ENCODE measurements at regions not wholly inside any gene's neighbourhood (a gene's known extent, or its start where the extent isn't known, plus 50 kb on each side); places are given as distances from the start of the nearest gene placed in this dataset.

DNA sequence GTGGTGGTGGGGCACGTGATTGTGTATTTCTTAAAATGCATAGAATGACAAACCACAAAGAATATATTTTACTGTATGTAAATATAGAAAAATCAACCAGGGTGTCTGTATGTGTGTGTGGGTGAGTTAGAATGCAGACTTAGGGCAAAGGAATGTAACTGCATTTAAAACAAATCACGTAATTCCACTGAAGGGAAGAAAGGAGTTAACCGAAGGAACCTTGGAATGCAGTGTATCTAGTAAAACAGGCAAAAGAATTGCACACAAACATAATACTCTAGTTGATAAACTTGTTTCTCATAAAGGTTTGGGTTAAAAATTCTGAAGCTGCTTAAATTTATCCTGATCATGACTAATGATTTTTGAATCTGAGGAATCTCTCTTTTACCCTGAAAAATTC lies 134.9 kb downstream of the ADRA2A start (continued):
- TF ChIP-seq ZBTB6 (tag by site-specific recombination; IDR thresholded peaks at IDR 0.05) (no peak), ZFP69B (tag by site-specific recombination; IDR thresholded peaks at IDR 0.05) (no peak), ZNF677 (tag by site-specific recombination; IDR thresholded peaks at IDR 0.05) (no peak), KLF16 (tag by site-specific recombination; IDR thresholded peaks at IDR 0.05) (no peak), RBAK (tag by site-specific recombination; IDR thresholded peaks at IDR 0.05) (no peak), ZNF843 (tag by site-specific recombination; IDR thresholded peaks at IDR 0.05) (no peak)

DNA sequence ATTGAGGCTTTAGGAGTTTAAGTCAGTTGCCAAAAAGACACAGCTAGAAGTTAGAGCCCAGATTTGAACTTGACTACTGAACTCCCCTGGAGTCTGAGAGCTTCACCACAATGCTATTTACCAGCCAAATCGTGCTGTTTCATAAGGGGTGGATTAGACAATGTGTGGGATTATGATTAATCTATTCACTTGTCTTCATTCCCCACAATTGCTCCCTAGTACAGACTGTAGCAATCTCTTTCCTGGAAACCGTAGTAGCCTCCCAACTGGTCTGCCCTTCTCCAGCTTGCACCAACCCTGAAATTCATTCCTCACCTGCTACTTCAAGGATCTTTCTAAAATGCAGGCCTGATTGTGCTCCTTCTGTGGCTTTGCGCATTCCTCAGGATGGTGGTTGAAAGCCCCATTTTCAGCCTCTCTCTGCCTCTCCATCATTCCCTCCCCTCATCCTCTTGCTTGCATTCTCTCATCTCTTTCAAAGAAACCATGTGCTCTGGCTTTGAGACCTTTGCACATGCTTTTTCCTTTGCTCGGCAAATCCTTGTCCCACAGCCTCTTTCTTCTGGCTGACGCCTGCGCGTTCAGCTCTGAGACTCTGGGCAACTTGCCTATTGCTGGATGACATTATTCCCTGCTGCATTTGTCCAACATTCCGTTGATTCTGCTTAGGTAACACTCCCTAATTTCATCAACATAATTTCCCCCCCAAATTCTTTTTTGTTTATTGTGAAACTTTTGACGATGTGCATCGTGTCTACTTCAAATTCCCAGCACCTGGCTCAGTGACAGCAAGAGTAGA lies 145.1 kb downstream of the ADRA2A start:
- no peak overlapping the region for H3K4me3 ChIP-seq (ENCODE audit: low read depth, low read length)
- TF ChIP-seq, protein P1, sequence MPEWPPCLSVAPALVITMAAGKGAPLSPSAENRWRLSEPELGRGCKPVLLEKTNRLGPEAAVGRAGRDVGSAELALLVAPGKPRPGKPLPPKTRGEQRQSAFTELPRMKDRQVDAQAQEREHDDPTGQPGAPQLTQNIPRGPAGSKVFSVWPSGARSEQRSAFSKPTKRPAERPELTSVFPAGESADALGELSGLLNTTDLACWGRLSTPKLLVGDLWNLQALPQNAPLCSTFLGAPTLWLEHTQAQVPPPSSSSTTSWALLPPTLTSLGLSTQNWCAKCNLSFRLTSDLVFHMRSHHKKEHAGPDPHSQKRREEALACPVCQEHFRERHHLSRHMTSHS (tag by site-specific recombination; IDR thresholded peaks at IDR 0.05) = no peak
- TF ChIP-seq ZNF792 (tag by site-specific recombination; IDR thresholded peaks at IDR 0.05) = no peak
- no peak for TF ChIP-seq ZNF654 (tag by site-specific recombination; IDR thresholded peaks at IDR 0.05; ENCODE audit: low read depth)
- TF ChIP-seq, protein P2, sequence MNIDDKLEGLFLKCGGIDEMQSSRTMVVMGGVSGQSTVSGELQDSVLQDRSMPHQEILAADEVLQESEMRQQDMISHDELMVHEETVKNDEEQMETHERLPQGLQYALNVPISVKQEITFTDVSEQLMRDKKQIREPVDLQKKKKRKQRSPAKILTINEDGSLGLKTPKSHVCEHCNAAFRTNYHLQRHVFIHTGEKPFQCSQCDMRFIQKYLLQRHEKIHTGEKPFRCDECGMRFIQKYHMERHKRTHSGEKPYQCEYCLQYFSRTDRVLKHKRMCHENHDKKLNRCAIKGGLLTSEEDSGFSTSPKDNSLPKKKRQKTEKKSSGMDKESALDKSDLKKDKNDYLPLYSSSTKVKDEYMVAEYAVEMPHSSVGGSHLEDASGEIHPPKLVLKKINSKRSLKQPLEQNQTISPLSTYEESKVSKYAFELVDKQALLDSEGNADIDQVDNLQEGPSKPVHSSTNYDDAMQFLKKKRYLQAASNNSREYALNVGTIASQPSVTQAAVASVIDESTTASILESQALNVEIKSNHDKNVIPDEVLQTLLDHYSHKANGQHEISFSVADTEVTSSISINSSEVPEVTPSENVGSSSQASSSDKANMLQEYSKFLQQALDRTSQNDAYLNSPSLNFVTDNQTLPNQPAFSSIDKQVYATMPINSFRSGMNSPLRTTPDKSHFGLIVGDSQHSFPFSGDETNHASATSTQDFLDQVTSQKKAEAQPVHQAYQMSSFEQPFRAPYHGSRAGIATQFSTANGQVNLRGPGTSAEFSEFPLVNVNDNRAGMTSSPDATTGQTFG (tag by site-specific recombination; IDR thresholded peaks at IDR 0.05; ENCODE audit: borderline replicate concordance) = no peak
- ChIA-PET CTCF (no interaction called here), POLR2A (no interaction called here)
- no peaks in the 10 kb centered on the region for H3K9me3 ChIP-seq (ENCODE audit: control insufficient read depth, insufficient read depth, low read depth, low read length)
- H3K36me3 ChIP-seq (ENCODE audit: control insufficient read depth in 2 of 2, insufficient read depth in 1 of 2, low read length in 2 of 2) = no peaks in the 10 kb centered on the region
- H3K4me1 ChIP-seq (ENCODE audit: control insufficient read depth, insufficient read depth, low read length) = no peaks in the 10 kb centered on the region
- H3K27ac ChIP-seq (ENCODE audit: extremely low read depth, low read depth, low read length) = no peak overlapping the region

GRCh38 chr10:111222961-111223360 lies 146.1 kb downstream of the ADRA2A start:
- Histone ChIP-seq H3K36me3 (ENCODE audit: control insufficient read depth in 2 of 2, insufficient read depth in 1 of 2, low read length in 2 of 2) (no peaks in the 10 kb centered on the region), H3K27ac (ENCODE audit: extremely low read depth, low read depth, low read length) (no peak overlapping the region), H3K4me3 (ENCODE audit: low read depth, low read length) (no peak overlapping the region), H3K4me1 (ENCODE audit: control insufficient read depth, insufficient read depth, low read length) (no peaks in the 10 kb centered on the region), H3K9me3 (ENCODE audit: control insufficient read depth, insufficient read depth, low read depth, low read length) (no peaks in the 10 kb centered on the region)
- POLR2A ChIA-PET = no interaction called here
- CTCF ChIA-PET = no interaction called here
- TF ChIP-seq, protein P3, sequence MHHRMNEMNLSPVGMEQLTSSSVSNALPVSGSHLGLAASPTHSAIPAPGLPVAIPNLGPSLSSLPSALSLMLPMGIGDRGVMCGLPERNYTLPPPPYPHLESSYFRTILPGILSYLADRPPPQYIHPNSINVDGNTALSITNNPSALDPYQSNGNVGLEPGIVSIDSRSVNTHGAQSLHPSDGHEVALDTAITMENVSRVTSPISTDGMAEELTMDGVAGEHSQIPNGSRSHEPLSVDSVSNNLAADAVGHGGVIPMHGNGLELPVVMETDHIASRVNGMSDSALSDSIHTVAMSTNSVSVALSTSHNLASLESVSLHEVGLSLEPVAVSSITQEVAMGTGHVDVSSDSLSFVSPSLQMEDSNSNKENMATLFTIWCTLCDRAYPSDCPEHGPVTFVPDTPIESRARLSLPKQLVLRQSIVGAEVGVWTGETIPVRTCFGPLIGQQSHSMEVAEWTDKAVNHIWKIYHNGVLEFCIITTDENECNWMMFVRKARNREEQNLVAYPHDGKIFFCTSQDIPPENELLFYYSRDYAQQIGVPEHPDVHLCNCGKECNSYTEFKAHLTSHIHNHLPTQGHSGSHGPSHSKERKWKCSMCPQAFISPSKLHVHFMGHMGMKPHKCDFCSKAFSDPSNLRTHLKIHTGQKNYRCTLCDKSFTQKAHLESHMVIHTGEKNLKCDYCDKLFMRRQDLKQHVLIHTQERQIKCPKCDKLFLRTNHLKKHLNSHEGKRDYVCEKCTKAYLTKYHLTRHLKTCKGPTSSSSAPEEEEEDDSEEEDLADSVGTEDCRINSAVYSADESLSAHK (tag by site-specific recombination; IDR thresholded peaks at IDR 0.05) = no peak
- TF ChIP-seq ZNF518A (tag by site-specific recombination; conservative IDR thresholded peaks at IDR 0.05; ENCODE audit: low read depth) (no peak), ZNF561 (tag by site-specific recombination; IDR thresholded peaks at IDR 0.05; ENCODE audit: borderline replicate concordance) (no peak), ZNF223 (tag by site-specific recombination; IDR thresholded peaks at IDR 0.05) (no peak), ZNF585B (tag by site-specific recombination; IDR thresholded peaks at IDR 0.05) (no peak), WT1 (tag by site-specific recombination; IDR thresholded peaks at IDR 0.05) (no peak), ZNF184 (tag by site-specific recombination; IDR thresholded peaks at IDR 0.05) (no peak), ZNF16 (tag by site-specific recombination; IDR thresholded peaks at IDR 0.05; ENCODE audit: low read depth) (no peak)
- TF ChIP-seq, protein P4, sequence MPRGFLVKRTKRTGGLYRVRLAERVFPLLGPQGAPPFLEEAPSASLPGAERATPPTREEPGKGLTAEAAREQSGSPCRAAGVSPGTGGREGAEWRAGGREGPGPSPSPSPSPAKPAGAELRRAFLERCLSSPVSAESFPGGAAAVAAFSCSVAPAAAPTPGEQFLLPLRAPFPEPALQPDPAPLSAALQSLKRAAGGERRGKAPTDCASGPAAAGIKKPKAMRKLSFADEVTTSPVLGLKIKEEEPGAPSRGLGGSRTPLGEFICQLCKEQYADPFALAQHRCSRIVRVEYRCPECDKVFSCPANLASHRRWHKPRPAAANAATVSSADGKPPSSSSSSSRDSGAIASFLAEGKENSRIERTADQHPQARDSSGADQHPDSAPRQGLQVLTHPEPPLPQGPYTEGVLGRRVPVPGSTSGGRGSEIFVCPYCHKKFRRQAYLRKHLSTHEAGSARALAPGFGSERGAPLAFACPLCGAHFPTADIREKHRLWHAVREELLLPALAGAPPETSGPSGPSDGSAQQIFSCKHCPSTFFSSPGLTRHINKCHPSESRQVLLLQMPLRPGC (tag by site-specific recombination; IDR thresholded peaks at IDR 0.05) = no peak

Measured in HEK293 (cell line).